GM18507 (cell line): ENCODE measurements at regions not wholly inside any gene's neighbourhood (a gene's known extent, or its start where the extent isn't known, plus 50 kb on each side); places are given as distances from the start of the nearest gene placed in this dataset.
"Not testable (repeated sequence)": the region's sequence is repeated elsewhere in the genome, so short reads cannot be mapped to it uniquely, and the experiment has no call there.

Experiments used
- DNase-seq: peaks from one replicate; pipeline ENCODE4 v3.0.0; 2011; ENCODE audit warnings: low read depth; ENCODE audit not compliant: insufficient read length; ENCODE audit errors: extremely low spot score
- FAIRE-seq: peaks from 2 replicates; lab custom pipeline; 2011; peaks lifted over from hg19 to GRCh38; lab: Jason Lieb, UNC

GRCh38 chr9:68593760-68594159 is 53.1 kb upstream of the TMEM252 start:
- FAIRE-seq, DNase-seq: not testable (repeated sequence)

- FAIRE-seq, result no peak
- no peak for DNase-seq
Measured at GRCh38 chr9:68595868-68596267, 55.2 kb upstream of the TMEM252 start.

GRCh38 chr9:68597362-68597997 is 56.8 kb upstream of the TMEM252 start:
- DNase-seq (no peak), FAIRE-seq (no peak)

GRCh38 chr9:68599826-68600225 is 59.1 kb upstream of the TMEM252 start:
- FAIRE-seq, result no peak
- no peak for DNase-seq

- FAIRE-seq (no peak), DNase-seq (no peak)
Measured at GRCh38 chr9:68601081-68601480, 60.4 kb upstream of the TMEM252 start.

GRCh38 chr9:68603371-68603770 is 62.7 kb upstream of the TMEM252 start:
- DNase-seq (no peak), FAIRE-seq (no peak)

GRCh38 chr9:68608763-68609162 is 68.1 kb upstream of the TMEM252 start:
- FAIRE-seq (no peak), DNase-seq (no peak)

GRCh38 chr9:68609901-68610415 is 69.3 kb upstream of the TMEM252 start:
- no peak for DNase-seq
- FAIRE-seq, result no peak

GRCh38 chr9:68614121-68614520 is 73.4 kb upstream of the TMEM252 start:
- FAIRE-seq (no peak), DNase-seq (no peak)

GRCh38 chr9:68617011-68617410 is 76.3 kb upstream of the TMEM252 start:
- not testable (repeated sequence) for FAIRE-seq

GRCh38 chr9:68619072-68619471 is 78.4 kb upstream of the TMEM252 start:
- DNase-seq, result no peak
- FAIRE-seq, result no peak

More at GRCh38 chr9:68617011-68617410, 76.3 kb upstream of the TMEM252 start:
- DNase-seq, result not testable (repeated sequence)

- DNase-seq (no peak), FAIRE-seq (no peak)
Measured at GRCh38 chr9:68619636-68620035, 79.0 kb upstream of the TMEM252 start.

GRCh38 chr9:68625559-68625958 is 79.5 kb upstream of the PIP5K1B start:
- DNase-seq (no peak), FAIRE-seq (no peak)

GRCh38 chr9:68626526-68626925 is 78.5 kb upstream of the PIP5K1B start:
- no peak for FAIRE-seq
- no peak for DNase-seq

GRCh38 chr9:68627104-68627503 is 77.9 kb upstream of the PIP5K1B start:
- FAIRE-seq, result no peak

GRCh38 chr9:68627594-68627993 is 77.4 kb upstream of the PIP5K1B start:
- FAIRE-seq (no peak), DNase-seq (no peak)

More at GRCh38 chr9:68627104-68627503, 77.9 kb upstream of the PIP5K1B start:
- no peak for DNase-seq

- FAIRE-seq (no peak), DNase-seq (no peak)
Measured at GRCh38 chr9:68629042-68629441, 76.0 kb upstream of the PIP5K1B start.

GRCh38 chr9:68631811-68632210 is 73.2 kb upstream of the PIP5K1B start:
- DNase-seq (no peak), FAIRE-seq (no peak)

- no peak for FAIRE-seq
- no peak for DNase-seq
Measured at GRCh38 chr9:68637020-68637419, 68.0 kb upstream of the PIP5K1B start.

GRCh38 chr9:68639261-68639660 is 65.8 kb upstream of the PIP5K1B start:
- not testable (repeated sequence) for DNase-seq
- FAIRE-seq, result peak; percentile 38

- FAIRE-seq (peak; percentile 89), DNase-seq (no peak)
Measured at GRCh38 chr9:68640421-68641089, 64.5 kb upstream of the PIP5K1B start.
